NCI-H2227 treated with DMSO at 0.1 percent for 48 hours (cell line): ENCODE measurements at regions not wholly inside any gene's neighbourhood (a gene's known extent, or its start where the extent isn't known, plus 50 kb on each side); places are given as distances from the start of the nearest gene placed in this dataset.
"Not testable (repeated sequence)": the region's sequence is repeated elsewhere in the genome, so short reads cannot be mapped to it uniquely, and the experiment has no call there.

ENCODE experiments used
- DNase-seq: peaks from one replicate; lab custom pipeline; 2025; lab: John Stamatoyannopoulos, UW

DNA sequence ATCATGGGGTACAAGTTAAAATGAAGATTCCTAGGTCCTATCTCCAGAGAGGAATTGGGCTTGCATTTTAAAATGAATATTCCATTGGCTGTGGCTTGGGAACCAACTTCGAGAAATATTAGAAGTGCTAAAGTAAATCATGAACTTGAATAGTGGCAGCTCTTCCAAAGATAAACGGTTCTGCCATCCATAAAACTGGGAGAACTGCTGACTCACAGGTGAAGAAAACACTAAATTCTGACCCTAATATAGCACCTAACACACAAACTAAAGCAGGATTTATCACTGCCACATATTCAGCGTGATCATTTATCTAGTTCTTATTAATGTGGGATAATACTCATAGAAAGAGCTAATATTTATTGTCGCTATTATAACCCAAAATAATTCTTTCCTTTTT, 508.1 kb upstream of the ID4 start:
- no peak for DNase-seq

DNA sequence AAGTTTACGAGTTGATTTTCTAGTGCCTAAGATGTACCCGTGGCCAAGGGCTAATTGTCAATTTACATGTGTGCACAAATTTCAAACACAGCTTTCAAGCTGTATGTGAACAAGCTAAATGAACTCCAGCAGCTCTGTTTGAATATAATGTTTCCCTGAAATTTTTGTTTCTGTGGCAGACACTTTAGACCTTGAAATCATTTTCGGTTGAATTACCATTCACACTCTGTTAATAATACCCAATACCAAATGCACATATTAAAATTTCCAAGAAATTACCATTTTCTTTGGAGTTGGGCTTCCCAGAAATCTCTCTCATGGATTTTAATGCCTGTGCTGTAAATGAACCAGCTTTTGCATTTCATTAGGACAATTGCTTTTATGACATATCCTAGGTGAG, 506.1 kb upstream of the ID4 start:
- DNase-seq = no peak

DNA sequence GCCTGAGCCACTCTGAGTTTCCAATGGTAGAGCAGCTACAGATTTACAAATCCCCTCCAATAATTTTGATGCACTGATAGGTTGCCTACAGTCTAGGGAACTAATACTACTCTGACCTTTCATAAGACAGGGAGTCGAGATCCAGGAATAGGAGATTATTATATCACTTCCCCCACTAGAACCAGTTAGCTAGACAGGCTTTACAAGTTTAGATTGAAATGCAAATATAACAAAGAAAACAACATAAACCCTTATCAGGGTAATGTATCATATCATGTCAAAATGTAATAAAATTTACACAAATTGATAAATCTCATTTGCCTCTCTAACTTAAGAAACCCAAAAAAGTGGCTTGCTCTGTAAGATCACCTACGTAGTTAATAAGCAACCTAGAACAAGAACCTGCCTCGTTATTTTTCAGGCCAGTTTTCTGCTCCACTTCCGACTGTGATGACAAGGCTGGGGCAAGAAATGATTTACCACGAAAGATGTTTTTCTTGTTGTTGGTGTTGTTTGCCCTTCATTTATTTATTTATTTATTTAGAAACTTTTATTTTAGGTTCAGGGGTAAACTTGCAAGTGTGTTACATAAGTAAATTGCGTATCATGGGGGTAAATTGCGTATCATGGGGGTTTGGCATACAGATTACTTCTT, 504.2 kb upstream of the ID4 start:
- no peak for DNase-seq

DNA sequence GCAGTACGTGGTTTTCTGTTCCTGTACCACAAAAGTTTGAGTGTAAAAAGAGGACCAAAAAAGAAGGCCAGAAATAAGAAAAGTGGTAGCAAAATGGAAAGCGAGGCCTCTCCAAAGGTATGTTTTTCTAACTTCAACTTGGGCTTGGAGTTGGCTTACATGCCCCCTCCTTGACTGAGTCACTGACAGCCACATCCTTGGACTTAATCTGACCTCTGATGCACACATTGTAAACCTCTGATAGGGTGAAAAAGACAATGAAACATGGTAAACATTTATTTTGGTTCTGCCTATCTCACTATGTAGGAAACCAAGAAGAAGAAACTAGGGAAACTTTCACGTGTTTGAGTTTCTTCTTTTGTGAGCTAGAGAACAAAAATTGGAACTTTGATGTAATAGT, 503.2 kb upstream of the ID4 start:
- DNase-seq = no peak

DNA sequence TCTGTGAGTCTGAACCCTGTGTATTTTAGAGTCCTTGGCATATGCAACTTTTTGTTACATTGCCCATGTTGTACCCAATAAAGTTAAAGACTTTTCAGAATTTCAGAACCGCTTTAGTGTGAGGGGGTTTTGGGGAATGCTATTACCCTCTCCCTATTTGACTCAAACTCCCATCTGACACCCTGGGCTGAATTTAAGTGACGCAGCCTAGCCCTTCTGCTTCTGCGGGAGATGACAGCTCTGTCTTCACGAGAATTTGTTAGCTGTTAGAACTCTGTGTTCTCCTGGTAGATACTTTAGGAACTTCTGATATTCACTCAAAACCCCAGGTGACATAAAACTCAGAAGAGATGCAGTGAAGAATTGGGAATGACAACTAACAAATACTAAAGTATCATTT, 500.6 kb upstream of the ID4 start:
- no peak for DNase-seq

DNA sequence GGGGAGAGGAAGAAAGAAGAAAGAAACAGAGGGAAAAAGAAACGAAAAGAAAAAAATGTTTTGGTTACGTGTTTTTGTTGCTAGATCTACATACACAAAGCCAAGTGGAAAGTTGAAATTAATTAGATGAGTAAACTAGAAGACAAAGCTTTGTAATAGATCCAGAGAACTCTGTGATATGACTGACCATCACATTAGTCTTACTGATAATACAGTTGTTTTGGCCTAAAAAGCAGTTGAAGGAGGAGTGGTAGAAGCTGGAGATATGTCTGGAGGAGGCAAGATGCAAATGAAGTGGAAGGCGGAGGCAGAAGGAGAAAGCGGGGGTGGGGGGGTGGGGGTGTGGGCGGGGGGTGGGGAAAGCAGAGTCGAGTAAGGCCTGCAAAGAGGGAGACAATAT, 500.1 kb upstream of the ID4 start:
- DNase-seq = no peak

DNA sequence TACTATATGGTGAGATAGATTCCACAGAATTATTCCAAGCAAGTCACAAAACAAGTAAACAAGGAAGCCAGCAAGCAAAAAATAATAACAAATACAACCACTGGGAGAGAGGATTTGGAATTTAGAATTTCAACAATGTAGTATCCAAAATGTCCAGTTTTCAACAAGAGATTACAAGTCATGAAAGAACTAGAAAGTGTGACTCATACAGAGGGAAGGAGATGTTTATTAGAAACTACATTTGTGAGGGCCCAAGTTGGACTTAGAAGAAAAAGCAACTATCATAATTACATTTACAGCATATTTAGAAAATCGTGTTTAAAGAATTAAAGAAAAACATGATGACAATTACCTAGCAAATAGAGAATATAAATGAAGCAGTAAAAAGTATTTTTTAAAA, 494.6 kb upstream of the ID4 start:
- no peak for DNase-seq

DNA sequence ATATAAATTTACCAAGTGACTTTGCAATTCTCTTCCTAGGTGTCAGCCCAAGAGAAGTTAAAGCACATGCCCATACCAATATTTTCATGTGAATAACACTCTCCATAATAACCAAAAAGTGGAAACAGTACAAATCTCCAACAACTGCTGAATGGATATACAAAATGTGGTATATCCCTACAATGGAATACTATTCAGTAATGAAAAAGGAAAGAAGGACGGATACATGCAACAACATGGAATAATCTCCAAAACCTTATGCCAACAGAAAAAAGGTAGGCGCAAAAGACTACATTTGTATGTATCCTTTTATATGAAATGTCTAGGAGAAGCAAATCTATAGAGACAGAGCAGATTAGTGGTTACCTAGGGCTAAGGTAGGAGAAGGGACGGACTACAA, 487.7 kb upstream of the ID4 start:
- DNase-seq = no peak

DNA sequence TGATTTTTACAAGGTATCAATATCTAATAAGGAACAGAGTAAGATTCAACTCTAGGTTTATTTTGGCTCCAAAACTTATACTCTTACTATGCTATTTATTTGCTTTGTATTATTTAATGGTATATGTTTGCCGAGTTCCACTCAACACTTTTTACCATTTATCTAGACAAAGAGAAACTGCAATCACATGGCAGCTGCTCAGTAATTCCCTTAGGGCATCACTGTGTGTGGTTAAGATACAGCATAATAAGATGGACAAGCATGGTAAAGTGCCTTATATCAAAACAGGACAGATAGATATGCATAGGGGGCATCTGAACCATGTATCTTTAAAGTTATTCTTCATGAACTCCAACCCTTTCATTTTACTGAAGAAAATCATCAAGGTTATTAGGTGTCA, 483.0 kb upstream of the ID4 start:
- DNase-seq = no peak

DNA sequence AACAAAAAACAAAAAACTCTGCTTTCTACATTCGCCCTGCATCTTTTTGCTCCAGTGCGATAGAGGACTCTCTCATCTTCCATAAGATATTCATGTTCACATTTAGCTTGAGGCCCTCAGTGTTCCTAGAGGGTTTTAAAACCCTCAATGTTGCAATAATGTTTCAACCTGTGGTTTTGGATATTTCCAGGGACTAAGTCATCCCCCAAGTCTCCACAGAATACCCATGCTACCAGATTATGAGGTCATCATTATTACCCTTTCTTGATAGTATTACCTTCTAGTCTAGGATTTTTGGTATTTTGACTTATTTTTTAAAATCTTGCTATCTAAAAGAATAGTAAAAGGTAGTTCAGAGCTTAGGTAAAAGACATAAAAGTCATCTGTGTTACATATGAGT, 480.5 kb upstream of the ID4 start:
- no peak for DNase-seq

DNA sequence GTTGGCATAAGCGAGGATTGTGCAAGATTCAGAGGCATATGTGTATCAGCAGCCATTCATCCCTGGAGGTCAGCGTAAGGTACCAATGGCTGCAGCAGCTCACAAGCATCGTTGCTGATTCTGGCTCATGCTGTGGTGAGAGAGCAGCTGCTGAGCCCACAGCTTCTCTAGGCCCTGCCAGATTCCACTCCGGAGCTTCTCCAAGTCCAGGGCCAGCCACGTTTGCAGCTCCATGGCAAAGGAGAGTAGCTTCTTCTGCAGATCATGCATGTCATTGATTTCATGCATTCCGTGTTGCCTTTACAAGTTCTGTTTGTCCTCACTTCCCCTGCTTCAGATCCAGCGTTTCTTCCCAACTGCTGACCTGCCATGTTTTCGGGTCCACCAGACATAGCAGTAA, 474.8 kb upstream of the ID4 start:
- no peak for DNase-seq

DNA sequence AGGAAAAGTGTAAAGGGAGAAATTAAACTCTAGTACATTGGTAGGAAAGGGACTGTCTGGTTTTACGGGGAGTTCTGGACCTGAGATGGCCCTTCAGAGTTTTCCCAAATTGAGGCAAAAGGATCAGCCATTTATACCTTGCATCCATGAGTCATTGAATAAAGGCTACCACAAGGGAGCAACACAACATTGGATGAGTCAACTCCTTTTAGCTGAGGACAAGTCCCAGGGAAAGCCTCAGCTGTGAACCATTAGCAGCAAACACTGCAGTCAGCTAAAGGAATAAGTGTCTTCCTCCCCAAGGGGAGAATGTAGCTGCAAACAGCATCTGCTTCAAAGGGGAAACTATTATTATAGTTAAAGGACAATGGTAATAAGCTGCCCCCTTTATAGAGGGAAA, 468.7 kb upstream of the ID4 start:
- DNase-seq = no peak

DNA sequence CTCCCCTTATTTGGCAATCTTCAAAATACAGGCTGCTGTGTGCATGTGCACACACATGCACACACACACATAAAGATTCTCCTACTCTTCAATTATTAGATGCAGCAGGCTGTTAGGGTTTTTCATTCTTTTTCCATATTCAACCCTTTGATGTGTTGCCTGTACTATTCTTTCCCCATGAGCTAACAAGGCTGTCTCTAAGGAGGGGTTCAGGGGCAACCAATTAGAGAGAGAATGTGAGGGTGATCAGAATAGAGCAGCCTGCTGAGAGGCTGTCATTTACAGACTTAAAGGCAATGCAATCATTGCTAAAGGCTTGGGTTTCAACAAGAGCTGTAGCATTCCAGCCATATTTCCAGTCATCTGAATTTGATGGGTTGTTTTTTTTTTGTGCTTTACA, 467.4 kb upstream of the ID4 start:
- DNase-seq = no peak

DNA sequence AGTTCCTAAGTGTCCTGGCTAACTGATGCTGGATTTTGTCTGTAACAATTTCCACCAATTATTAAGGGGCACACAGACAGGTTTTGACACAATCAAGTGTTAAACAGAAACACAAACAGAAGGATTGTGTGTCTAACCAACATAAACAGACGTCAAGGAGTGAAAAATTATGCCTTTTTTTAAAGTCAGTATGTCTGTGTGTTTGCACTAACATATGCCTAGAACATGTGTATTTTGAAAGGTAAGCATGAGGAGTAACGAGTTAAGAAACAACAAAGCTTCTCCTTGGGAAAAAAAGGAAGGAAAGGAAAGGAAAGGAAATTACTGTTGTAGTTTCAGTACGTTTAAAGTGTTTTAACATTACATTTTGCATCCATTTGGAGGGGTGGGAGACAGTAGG, 466.3 kb upstream of the ID4 start:
- DNase-seq = no peak

DNA sequence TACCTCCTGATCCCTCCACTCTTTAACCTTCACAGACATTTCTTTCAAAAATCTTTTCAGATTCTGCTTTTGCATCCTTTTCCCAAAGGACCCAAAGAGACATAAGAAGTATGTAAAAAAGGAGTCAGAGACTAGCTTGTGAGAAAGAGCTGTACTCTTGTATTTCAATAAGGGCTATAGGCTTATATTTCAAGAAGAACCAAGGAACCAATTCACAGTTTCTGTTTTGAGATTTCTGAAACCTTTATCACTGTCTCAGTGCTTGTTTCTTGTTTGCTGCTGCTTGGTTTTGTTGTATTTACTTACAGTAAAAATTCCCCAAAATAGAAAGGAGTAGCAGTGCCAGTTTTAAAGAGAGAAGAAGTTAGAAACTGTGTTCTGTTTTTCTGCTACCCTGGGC, 461.6 kb upstream of the ID4 start:
- no peak for DNase-seq

DNA sequence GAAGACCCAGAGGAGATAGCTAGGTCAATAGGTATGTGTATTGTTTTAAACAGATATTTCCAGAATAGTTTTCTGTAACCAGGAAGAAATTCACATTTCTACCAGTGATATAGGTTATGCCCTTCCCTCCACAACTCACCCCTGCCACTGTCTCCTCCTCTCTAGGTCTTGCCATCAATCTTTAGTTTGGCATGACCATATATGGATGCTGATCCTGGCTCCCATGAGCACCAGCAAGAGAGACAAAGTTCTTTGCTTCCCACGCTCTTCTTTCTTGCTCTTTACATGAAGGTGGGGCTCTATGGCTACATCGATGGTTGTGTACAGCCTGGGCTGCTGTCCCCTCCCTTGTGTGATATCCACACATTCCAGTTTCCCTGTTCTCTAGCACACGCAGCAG, 459.4 kb upstream of the ID4 start:
- no peak for DNase-seq

DNA sequence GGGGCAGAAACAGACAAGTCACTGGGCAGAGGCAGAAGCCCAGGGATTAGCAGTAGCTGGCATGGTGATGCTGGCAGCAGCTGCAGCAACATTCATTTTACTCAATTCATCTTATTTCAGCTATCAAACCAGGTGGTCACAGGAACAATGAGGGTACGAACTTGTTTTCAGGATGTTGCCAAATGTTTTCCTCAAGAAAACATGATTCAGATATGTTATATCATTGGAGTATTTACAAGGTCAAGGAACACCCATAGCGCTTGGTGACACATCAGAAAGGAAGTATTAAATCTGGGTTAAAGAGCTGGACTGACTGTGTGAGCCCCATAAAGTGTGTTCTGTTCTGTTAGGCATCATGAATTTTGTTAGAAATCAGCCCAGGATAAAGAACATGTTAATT, 456.9 kb upstream of the ID4 start:
- no peak for DNase-seq

DNA sequence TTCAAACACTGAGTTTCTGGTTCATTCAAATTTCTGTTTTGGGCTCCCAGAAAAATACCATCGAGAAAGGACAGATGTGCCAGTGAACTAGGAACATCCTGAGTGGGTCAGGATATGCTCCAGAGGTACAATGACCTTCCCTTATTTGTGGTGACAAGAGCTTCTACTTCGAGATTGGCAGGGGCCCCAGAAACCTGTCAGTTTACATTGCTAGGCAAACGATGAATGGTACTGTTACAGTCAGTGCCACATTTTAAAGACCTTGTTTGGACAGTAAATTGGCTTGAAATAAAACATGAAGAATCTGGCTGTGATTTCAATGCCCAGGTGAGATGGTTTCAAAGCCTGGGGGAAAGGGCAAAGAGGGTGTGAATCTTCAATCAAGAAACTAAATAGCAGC, 454.5 kb upstream of the ID4 start:
- no peak for DNase-seq

DNA sequence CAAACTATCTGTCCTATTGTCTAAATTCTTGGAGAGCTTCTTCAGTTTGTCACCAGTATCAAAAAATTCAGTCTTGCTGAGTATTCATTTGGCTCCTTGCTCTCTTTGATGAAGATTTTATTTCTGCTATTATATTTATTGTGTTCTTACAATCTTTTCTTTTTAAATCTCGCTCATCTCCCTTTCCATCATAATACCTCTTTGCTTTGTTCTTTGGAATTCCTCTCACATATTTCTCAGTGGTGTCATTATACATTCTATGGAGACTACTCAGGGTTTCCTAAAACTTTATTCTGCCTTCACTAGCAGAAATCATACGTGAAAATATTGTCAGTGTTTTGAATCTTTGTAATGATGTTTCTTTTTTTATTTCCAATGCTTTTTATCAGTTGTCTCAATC, 445.2 kb upstream of the ID4 start:
- DNase-seq = no peak

DNA sequence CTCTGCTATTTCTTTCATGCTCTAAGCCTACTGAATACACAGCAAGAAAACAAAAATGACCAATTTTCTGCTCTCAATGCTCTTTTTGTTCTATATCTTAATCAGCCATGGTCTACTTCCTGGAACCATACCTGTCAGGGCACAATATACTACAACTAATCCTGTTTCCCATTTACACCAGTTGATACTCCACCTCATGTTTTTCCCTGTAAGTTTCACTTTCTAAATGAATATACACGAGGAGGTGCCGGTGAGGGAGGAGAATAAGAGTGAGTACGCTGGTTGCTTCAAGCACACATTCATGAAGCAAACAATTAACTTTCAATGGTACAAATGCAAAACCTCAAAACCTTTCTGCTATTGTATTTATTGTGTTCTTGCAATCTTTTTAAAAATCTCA, 443.1 kb upstream of the ID4 start:
- no peak for DNase-seq

DNA sequence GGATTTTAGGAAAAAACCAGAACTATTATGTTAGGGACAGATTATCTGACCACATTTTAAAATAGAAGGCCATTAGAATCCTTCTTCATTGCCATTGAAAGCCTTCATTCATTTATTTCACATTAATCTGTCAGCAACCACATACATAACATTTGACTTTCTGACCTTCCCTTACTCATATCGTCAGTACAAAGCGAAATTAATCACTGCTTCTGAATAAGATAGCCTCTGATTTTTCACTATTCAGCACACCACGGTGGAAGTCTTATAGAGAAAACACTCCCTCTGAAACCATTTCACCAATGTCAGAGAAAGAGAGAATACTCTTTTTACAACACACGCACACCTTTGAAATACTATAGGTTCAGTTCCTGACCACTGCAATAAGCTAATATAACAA, 442.5 kb upstream of the ID4 start:
- no peak for DNase-seq

DNA sequence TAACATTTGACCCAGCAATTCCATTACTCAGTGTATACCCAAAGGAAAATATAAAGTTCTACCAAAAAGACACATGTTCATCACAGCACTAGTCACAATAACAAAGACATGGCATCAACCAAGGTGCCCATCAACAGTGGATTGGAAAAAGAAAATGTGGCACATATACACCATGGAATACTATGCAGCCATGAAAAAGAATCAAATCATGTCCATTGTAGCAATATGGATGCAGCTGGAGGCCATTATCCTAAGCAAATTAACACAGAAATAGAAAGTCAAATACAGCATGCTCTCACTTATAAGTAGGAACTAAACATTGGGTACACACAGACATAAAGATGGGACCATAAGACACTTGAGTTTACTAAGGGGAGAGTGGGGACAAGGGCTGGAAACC, 441.9 kb upstream of the ID4 start:
- no peak for DNase-seq

DNA sequence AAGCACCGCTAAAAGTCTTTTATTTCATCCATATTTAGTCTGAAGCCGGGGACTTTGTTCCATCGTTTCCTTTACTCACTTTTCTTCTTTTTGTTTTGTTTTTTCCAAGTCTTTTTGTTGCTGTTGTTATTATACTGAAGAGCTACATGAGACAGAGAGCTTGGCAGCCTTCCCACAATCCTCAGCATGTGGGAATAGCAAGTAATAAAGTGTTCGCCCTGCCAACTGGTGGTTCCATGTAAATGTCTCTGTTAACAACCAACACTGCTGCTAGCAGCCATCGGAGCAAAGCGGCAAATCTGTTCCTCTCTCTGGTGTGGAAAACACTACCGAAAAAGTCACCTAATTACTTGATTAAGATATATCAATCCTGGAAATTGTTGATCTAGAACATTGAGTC, 437.8 kb upstream of the ID4 start:
- DNase-seq = no peak

DNA sequence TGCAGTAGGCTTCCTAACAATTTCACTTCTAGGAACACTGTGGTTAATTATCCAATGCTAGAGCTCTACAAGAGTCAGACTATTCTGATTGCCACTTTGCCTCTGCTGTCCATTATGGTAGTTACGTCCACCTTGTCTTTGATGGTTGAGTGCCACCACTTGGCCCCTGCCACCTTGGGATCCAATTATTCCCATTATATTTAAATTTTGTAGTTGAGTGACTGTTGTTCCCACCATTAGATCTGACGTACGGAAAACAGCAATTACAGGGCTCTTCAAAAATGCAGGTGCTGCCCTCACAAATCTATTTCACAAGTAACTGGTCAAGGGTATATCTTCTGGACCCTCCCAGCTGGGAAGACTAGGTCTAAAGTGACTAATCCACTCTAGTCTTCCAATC, 432.3 kb upstream of the ID4 start:
- not testable (repeated sequence) for DNase-seq

DNA sequence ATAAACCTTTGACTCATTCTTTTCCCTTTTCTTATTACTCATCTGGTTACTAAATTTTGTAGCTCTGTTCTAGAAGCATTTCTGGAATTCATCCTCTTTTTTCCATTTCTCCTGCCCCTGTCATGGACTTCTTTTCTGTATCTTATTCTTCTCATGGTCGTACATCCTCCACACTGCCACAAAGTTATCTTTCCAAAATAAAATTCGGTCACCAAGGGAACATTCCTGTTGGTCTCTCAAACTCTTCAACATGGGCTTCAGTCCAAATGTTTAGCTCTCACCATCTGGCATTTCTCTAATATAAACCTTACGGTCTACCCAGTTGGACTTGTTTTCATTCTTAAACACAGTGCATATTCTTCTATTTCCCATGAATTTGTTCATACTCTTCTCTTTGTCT, 428.8 kb upstream of the ID4 start:
- no peak for DNase-seq
